AG10803 (cell line): ENCODE measurements at regions not wholly inside any gene's neighbourhood (a gene's known extent, or its start where the extent isn't known, plus 50 kb on each side); places are given as distances from the start of the nearest gene placed in this dataset.

Experiments
- DNase-seq: peaks from one replicate; pipeline ENCODE4 v3.0.0; 2010; ENCODE audit warnings: low read depth
- H3K4me3 ChIP-seq: 2 replicates; pipeline ENCODE4 v1.5.1; 2011; ENCODE audit warnings: mild to moderate bottlenecking, low read length, control low read depth
- CTCF ChIP-seq: conservative IDR thresholded peaks from 2 replicates; pipeline ENCODE4 v1.5.1; 2011; ENCODE audit warnings: mild to moderate bottlenecking, low read length, control low read depth, inconsistent platforms

- DNase-seq: no peak
- H3K4me3 ChIP-seq: no peak overlapping the region
- no peak for TF ChIP-seq CTCF
Observed at GRCh38 chr7:16044645-16045044, 358.2 kb upstream of the MEOX2 start.

- no peak for DNase-seq
- H3K4me3 ChIP-seq: no peak overlapping the region
- no peak for TF ChIP-seq CTCF
Observed at GRCh38 chr7:16040346-16040745, 353.9 kb upstream of the MEOX2 start.

GRCh38 chr7:16038906-16039305, 352.4 kb upstream of the MEOX2 start:
- no peak overlapping the region for H3K4me3 ChIP-seq
- no peak for TF ChIP-seq CTCF
- no peak for DNase-seq

- DNase-seq: no peak
- no peak overlapping the region for H3K4me3 ChIP-seq
- TF ChIP-seq CTCF: no peak
Observed at GRCh38 chr7:16035392-16035791, 348.9 kb upstream of the MEOX2 start.

GRCh38 chr7:16034866-16035265, 348.4 kb upstream of the MEOX2 start:
- no peak for TF ChIP-seq CTCF
- H3K4me3 ChIP-seq: no peak overlapping the region
- no peak for DNase-seq

GRCh38 chr7:16034353-16034752, 347.9 kb upstream of the MEOX2 start:
- TF ChIP-seq CTCF: no peak
- H3K4me3 ChIP-seq: no peak overlapping the region
- DNase-seq: no peak

- H3K4me3 ChIP-seq: no peak overlapping the region
- DNase-seq: no peak
- no peak for TF ChIP-seq CTCF
Observed at GRCh38 chr7:16033233-16033632, 346.8 kb upstream of the MEOX2 start.
